HEK293 (cell line): ENCODE measurements at regions not wholly inside any gene's neighbourhood (a gene's known extent, or its start where the extent isn't known, plus 50 kb on each side); places are given as distances from the start of the nearest gene placed in this dataset.
"Not testable (repeated sequence)": the region's sequence is repeated elsewhere in the genome, so short reads cannot be mapped to it uniquely, and the experiment has no call there.

ENCODE experiments used
- CTCF ChIA-PET: fragments of 350-600 bp; formaldehyde crosslinking; extraction: SDS; loops from one replicate; lab custom pipeline; 2021; ENCODE audit warnings: antibody characterized with exemption; lab: Yijun Ruan, JAX
- POLR2A ChIA-PET: fragments of 300-600 bp; formaldehyde crosslinking; extraction: SDS; loops from one replicate; lab custom pipeline; 2020; ENCODE audit warnings: antibody characterized with exemption, inconsistent platforms; lab: Yijun Ruan, JAX
- H3K27ac ChIP-seq: fragments of 200-500 bp; sonication (Bioruptor generic); 2 replicates; pipeline ENCODE4 v1.5.1; 2014; ENCODE audit warnings: low read depth, low read length, control low read depth, inconsistent platforms; ENCODE audit errors: extremely low read depth
- H3K36me3 ChIP-seq, 2 experiments: fragments of 200-500 bp in 1 of 2; sonication (Bioruptor generic) in 1 of 2; 1 replicate in 1 of 2; 2 replicates in 1 of 2; pipeline ENCODE4 v1.5.1; 2014 to 2017; ENCODE audit warnings: inconsistent platforms in 2 of 2, low read length in 2 of 2; ENCODE audit not compliant: control insufficient read depth in 2 of 2, insufficient read depth in 1 of 2
- H3K4me1 ChIP-seq: fragments of 200-500 bp; sonication (Bioruptor generic); 2 replicates; pipeline ENCODE4 v1.5.1; 2014; ENCODE audit warnings: mild to moderate bottlenecking, low read length, inconsistent platforms; ENCODE audit not compliant: control insufficient read depth, insufficient read depth
- H3K4me3 ChIP-seq: 2 replicates; pipeline ENCODE4 v1.5.1; 2011; ENCODE audit warnings: low read depth, mild to moderate bottlenecking, control low read depth, low read length, moderate library complexity
- H3K9me3 ChIP-seq: fragments of 200-500 bp; sonication (Bioruptor generic); 2 replicates; pipeline ENCODE4 v1.5.1; 2014; ENCODE audit warnings: low read depth, low read length, inconsistent platforms; ENCODE audit not compliant: control insufficient read depth, insufficient read depth
- HOXC10 ChIP-seq: sonication (generic); formaldehyde crosslinking; IDR thresholded peaks from 2 replicates; pipeline ENCODE4 v1.8.1; 2023; ENCODE audit warnings: mild to moderate bottlenecking, missing genetic modification reagents
- KLF17 ChIP-seq: fragments of 450-650 bp; formaldehyde crosslinking; IDR thresholded peaks from 2 replicates; pipeline ENCODE4 v1.5.1; 2016; ENCODE audit warnings: missing biosample characterization, missing genetic modification characterization
- OSR2 ChIP-seq: fragments of 450-650 bp; formaldehyde crosslinking; IDR thresholded peaks from 2 replicates; pipeline ENCODE4 v1.5.1; 2016; ENCODE audit warnings: missing biosample characterization, missing genetic modification characterization
- PATZ1 ChIP-seq: fragments of 450-650 bp; formaldehyde crosslinking; IDR thresholded peaks from 2 replicates; pipeline ENCODE4 v1.5.1; 2016; ENCODE audit warnings: missing biosample characterization, missing genetic modification characterization
- SP2 ChIP-seq: fragments of 450-650 bp; formaldehyde crosslinking; IDR thresholded peaks from 2 replicates; pipeline ENCODE4 v1.5.1; 2016; ENCODE audit warnings: missing biosample characterization, missing genetic modification characterization
- SP7 ChIP-seq: fragments of 450-650 bp; formaldehyde crosslinking; IDR thresholded peaks from 2 replicates; pipeline ENCODE4 v1.5.1; 2016; ENCODE audit warnings: missing biosample characterization, missing genetic modification characterization
- ZBTB49 ChIP-seq: fragments of 450-650 bp; formaldehyde crosslinking; IDR thresholded peaks from 2 replicates; pipeline ENCODE4 v1.5.1; 2016; ENCODE audit warnings: missing biosample characterization, missing genetic modification characterization, low read depth
- ZBTB6 ChIP-seq: fragments of 450-650 bp; formaldehyde crosslinking; IDR thresholded peaks from 2 replicates; pipeline ENCODE4 v1.5.1; 2017; ENCODE audit warnings: missing biosample characterization, missing genetic modification characterization
- ZFP41 ChIP-seq: fragments of 450-650 bp; formaldehyde crosslinking; IDR thresholded peaks from 2 replicates; pipeline ENCODE4 v1.5.1; 2016; ENCODE audit warnings: missing biosample characterization, missing genetic modification characterization, borderline replicate concordance
- ZNF132 ChIP-seq: fragments of 450-650 bp; formaldehyde crosslinking; IDR thresholded peaks from 2 replicates; pipeline ENCODE4 v1.5.1; 2017; ENCODE audit warnings: missing biosample characterization, missing genetic modification characterization, borderline replicate concordance
- ZNF133 ChIP-seq: fragments of 450-650 bp; formaldehyde crosslinking; IDR thresholded peaks from 2 replicates; pipeline ENCODE4 v1.5.1; 2016; ENCODE audit warnings: missing biosample characterization, missing genetic modification characterization
- ZNF18 ChIP-seq: fragments of 450-650 bp; formaldehyde crosslinking; IDR thresholded peaks from 2 replicates; pipeline ENCODE4 v1.5.1; 2016; ENCODE audit warnings: missing biosample characterization, missing genetic modification characterization
- ZNF2 ChIP-seq: fragments of 450-650 bp; formaldehyde crosslinking; IDR thresholded peaks from 2 replicates; pipeline ENCODE4 v1.5.1; 2016; ENCODE audit warnings: missing biosample characterization, missing genetic modification characterization
- ZNF501 ChIP-seq: fragments of 450-650 bp; formaldehyde crosslinking; IDR thresholded peaks from 2 replicates; pipeline ENCODE4 v1.5.1; 2016; ENCODE audit warnings: missing biosample characterization, missing genetic modification characterization
- ZNF561 ChIP-seq: fragments of 450-650 bp; IDR thresholded peaks from 2 replicates; pipeline ENCODE4 v1.5.1; 2018; ENCODE audit warnings: missing biosample characterization, missing genetic modification characterization, borderline replicate concordance
- ZNF585B ChIP-seq: fragments of 450-650 bp; formaldehyde crosslinking; IDR thresholded peaks from 2 replicates; pipeline ENCODE4 v1.5.1; 2016; ENCODE audit warnings: missing biosample characterization, missing genetic modification characterization
- ZNF639 ChIP-seq: fragments of 450-650 bp; formaldehyde crosslinking; IDR thresholded peaks from 2 replicates; pipeline ENCODE4 v1.5.1; 2016; ENCODE audit warnings: missing biosample characterization, missing genetic modification characterization
- ZNF701 ChIP-seq: fragments of 450-650 bp; formaldehyde crosslinking; IDR thresholded peaks from 2 replicates; pipeline ENCODE4 v1.5.1; 2016; ENCODE audit warnings: missing biosample characterization, missing genetic modification characterization
- ZSCAN16 ChIP-seq: fragments of 450-650 bp; formaldehyde crosslinking; IDR thresholded peaks from 2 replicates; pipeline ENCODE4 v1.5.1; 2016; ENCODE audit warnings: missing biosample characterization, missing genetic modification characterization
- ZXDB ChIP-seq: fragments of 450-650 bp; formaldehyde crosslinking; IDR thresholded peaks from 2 replicates; pipeline ENCODE4 v1.5.1; 2016; ENCODE audit warnings: missing biosample characterization, missing genetic modification characterization

- TF ChIP-seq ZNF639 (tag by site-specific recombination) (no peak), HOXC10 (CRISPR knock-in tag) (no peak)
Observed at GRCh38 chr2:129806990-129807389, 172.5 kb upstream of the RAB6C start (continued).

- H3K9me3 ChIP-seq, H3K36me3 ChIP-seq, H3K4me3 ChIP-seq, POLR2A ChIA-PET, H3K4me1 ChIP-seq, H3K27ac ChIP-seq: not testable (repeated sequence)
- CTCF ChIA-PET, result interaction anchor here (0.6 kb wide), 1 partner anchor 8 kb away, joined by 5 read pairs; no protein-coding TSS in a partner anchor
Observed at GRCh38 chr2:129807642-129808338, 171.7 kb upstream of the RAB6C start.

GRCh38 chr2:129810521-129810920, 168.9 kb upstream of the RAB6C start:
- H3K27ac ChIP-seq, result no peak overlapping the region
- no peak overlapping the region for H3K4me3 ChIP-seq
- CTCF ChIA-PET, result interaction anchor here (0.7 kb wide), 1 partner anchor 9 kb away, joined by 3 read pairs; no protein-coding TSS in a partner anchor
- POLR2A ChIA-PET, result no interaction called here
- TF ChIP-seq ZNF18 (tag by site-specific recombination) (no peak), ZNF132 (tag by site-specific recombination) (no peak), ZNF561 (tag by site-specific recombination) (no peak), KLF17 (tag by site-specific recombination) (no peak), ZNF133 (tag by site-specific recombination) (no peak), ZNF701 (tag by site-specific recombination) (no peak)
- H3K9me3 ChIP-seq, result no peaks in the 10 kb centered on the region
- no peaks in the 10 kb centered on the region for H3K36me3 ChIP-seq
- H3K4me1 ChIP-seq, result no peaks in the 10 kb centered on the region

- ChIA-PET POLR2A (no interaction called here), CTCF (no interaction called here)
- Histone ChIP-seq H3K27ac (no peak overlapping the region), H3K9me3 (no peaks in the 10 kb centered on the region), H3K4me1 (no peaks in the 10 kb centered on the region), H3K4me3 (no peak overlapping the region), H3K36me3 (no peaks in the 10 kb centered on the region)
- no peak for TF ChIP-seq ZSCAN16 (tag by site-specific recombination)
- no peak for TF ChIP-seq ZBTB49 (tag by site-specific recombination)
- no peak for TF ChIP-seq ZFP41 (tag by site-specific recombination)
- TF ChIP-seq SP7, result no peak
- no peak for TF ChIP-seq PATZ1
- TF ChIP-seq ZBTB6, result no peak
- no peak for TF ChIP-seq ZNF585B (tag by site-specific recombination)
- TF ChIP-seq ZNF501 (tag by site-specific recombination), result no peak
- TF ChIP-seq SP2 (tag by site-specific recombination), result no peak
- no peak for TF ChIP-seq ZNF2 (tag by site-specific recombination)
- TF ChIP-seq OSR2 (tag by site-specific recombination), result no peak
- TF ChIP-seq ZXDB (tag by site-specific recombination), result no peak
Observed at GRCh38 chr2:129812071-129812470, 167.4 kb upstream of the RAB6C start.
